ENCODE measurements at regions not wholly inside any gene's neighbourhood (a gene's known extent, or its start where the extent isn't known, plus 50 kb on each side); places are given as distances from the start of the nearest gene placed in this dataset.

- TF ChIP-seq POLR2AphosphoS5 (IDR thresholded peaks at IDR 0.05; ENCODE audit: low read depth), result no peak
- no peak for TF ChIP-seq CTCF (conservative IDR thresholded peaks at IDR 0.05; ENCODE audit: low read depth in 2 of 2)
- no peak for TF ChIP-seq EZH2 (IDR thresholded peaks at IDR 0.05; ENCODE audit: low read depth, unreplicated experiment)
- no peak for TF ChIP-seq STAT1 (IDR thresholded peaks at IDR 0.05; ENCODE audit: unreplicated experiment)
- no peak for TF ChIP-seq ZNF114 (CRISPR knock-in tag; IDR thresholded peaks at IDR 0.05)
- no peak for TF ChIP-seq CREB1 (CRISPR knock-in tag; IDR thresholded peaks at IDR 0.05; ENCODE audit: low read depth)
Measured at GRCh38 chr2:75289771-75290170, 90.5 kb upstream of the TACR1 start.

Measured in GM23338 (cell line).